WTC11 (cell line): ENCODE measurements at regions not wholly inside any gene's neighbourhood (a gene's known extent, or its start where the extent isn't known, plus 50 kb on each side); places are given as distances from the start of the nearest gene placed in this dataset.
"Not testable (repeated sequence)": the region's sequence is repeated elsewhere in the genome, so short reads cannot be mapped to it uniquely, and the experiment has no call there.

Experiments
- ATAC-seq: fragments of 200-7000 bp; cut with Tn5 transposase; 2 replicates; pipeline ENCODE4 v1.10.0; 2021; ENCODE audit warnings: mild to moderate bottlenecking, moderate library complexity
- CTCF ChIA-PET: fragments of 300-600 bp; sonication (Branson Sonifier 250); formaldehyde crosslinking; loops from one replicate; lab custom pipeline; 2021; ENCODE audit warnings: antibody characterized with exemption; lab: Charles Lee
- POLR2A ChIA-PET: fragments of 350-600 bp; sonication (Branson Sonifier 250); formaldehyde crosslinking; loops from one replicate; lab custom pipeline; 2021; ENCODE audit warnings: antibody characterized with exemption; lab: Charles Lee
- DNase-seq: peaks from one replicate; pipeline ENCODE4 v3.0.0; 2021; ENCODE audit warnings: low spot score
- H3K27ac Mint-ChIP-seq: 2 replicates; pipeline ENCODE4 v1.8.0; 2021; ENCODE audit warnings: mixed read lengths
- H3K27me3 Mint-ChIP-seq: 2 replicates; pipeline ENCODE4 v1.8.0; 2021; ENCODE audit warnings: low read depth, mild to moderate bottlenecking, moderate library complexity, mixed read lengths
- H3K36me3 Mint-ChIP-seq: 2 replicates; pipeline ENCODE4 v1.8.0; 2021; ENCODE audit warnings: mixed read lengths
- H3K4me1 Mint-ChIP-seq: 2 replicates; pipeline ENCODE4 v1.8.0; 2022; ENCODE audit warnings: mixed read lengths
- H3K4me3 Mint-ChIP-seq: 2 replicates; pipeline ENCODE4 v1.8.0; 2021; ENCODE audit warnings: mild to moderate bottlenecking, moderate library complexity, mixed read lengths
- H3K9me3 Mint-ChIP-seq: 2 replicates; pipeline ENCODE4 v1.8.0; 2021; ENCODE audit warnings: mixed read lengths
- CBFB ChIP-seq: sonication (generic); formaldehyde crosslinking; IDR thresholded peaks from 2 replicates; pipeline ENCODE4 v1.8.1; 2022; ENCODE audit warnings: mild to moderate bottlenecking, low read depth, missing genetic modification reagents
- CREM ChIP-seq: sonication (generic); formaldehyde crosslinking; IDR thresholded peaks from 2 replicates; pipeline ENCODE4 v1.8.1; 2022; ENCODE audit warnings: mild to moderate bottlenecking, missing genetic modification reagents, moderate library complexity
- ELF4 ChIP-seq: sonication (generic); formaldehyde crosslinking; IDR thresholded peaks from 2 replicates; pipeline ENCODE4 v1.8.1; 2022; ENCODE audit warnings: low read depth, mild to moderate bottlenecking, moderate library complexity, missing genetic modification reagents
- EMX1 ChIP-seq: fragments of 250-450 bp; sonication (Bioruptor Pico); IDR thresholded peaks from 2 replicates; pipeline ENCODE4 v1.8.0; 2021; ENCODE audit warnings: mild to moderate bottlenecking
- GTF2I ChIP-seq: fragments of 250-450 bp; sonication (Bioruptor Pico); conservative IDR thresholded peaks from 2 replicates; pipeline ENCODE4 v1.4.0; 2021; ENCODE audit warnings: mild to moderate bottlenecking
- JUN ChIP-seq: sonication (generic); formaldehyde crosslinking; IDR thresholded peaks from 2 replicates; pipeline ENCODE4 v1.8.0; 2023; ENCODE audit warnings: mild to moderate bottlenecking, missing genetic modification reagents
- NFYB ChIP-seq: sonication (generic); formaldehyde crosslinking; conservative IDR thresholded peaks from 2 replicates; pipeline ENCODE4 v1.8.0; 2022; ENCODE audit warnings: low read depth, missing genetic modification reagents
- NR3C1 ChIP-seq: sonication (generic); formaldehyde crosslinking; conservative IDR thresholded peaks from 2 replicates; pipeline ENCODE4 v1.8.1; 2023; ENCODE audit warnings: low read depth, mild to moderate bottlenecking, missing genetic modification reagents
- ZNF121 ChIP-seq: sonication (generic); formaldehyde crosslinking; IDR thresholded peaks from 2 replicates; pipeline ENCODE4 v1.8.0; 2023; ENCODE audit warnings: missing genetic modification reagents
- TF ChIP-seq, protein P1 (sequence below): sonication (generic); formaldehyde crosslinking; IDR thresholded peaks from 2 replicates; pipeline ENCODE4 v1.8.1; 2022; ENCODE audit warnings: mild to moderate bottlenecking, moderate library complexity, missing genetic modification reagents
- TF ChIP-seq, protein P2 (sequence below): sonication (generic); formaldehyde crosslinking; conservative IDR thresholded peaks from 2 replicates; pipeline ENCODE4 v1.8.1; 2022; ENCODE audit warnings: mild to moderate bottlenecking, missing genetic modification reagents
- TF ChIP-seq, protein P3 (sequence below): fragments of 200-600 bp; IDR thresholded peaks from 2 replicates; pipeline ENCODE4 v1.8.0; 2022; ENCODE audit warnings: antibody characterized with exemption
- TF ChIP-seq, protein P4 (sequence below): sonication (generic); formaldehyde crosslinking; IDR thresholded peaks from 2 replicates; pipeline ENCODE4 v1.8.1; 2022; ENCODE audit warnings: low read depth, mild to moderate bottlenecking, moderate library complexity, missing genetic modification reagents, borderline replicate concordance
- TF ChIP-seq, protein P5 (sequence below): sonication (generic); formaldehyde crosslinking; IDR thresholded peaks from 2 replicates; pipeline ENCODE4 v1.8.0; 2023; ENCODE audit warnings: missing genetic modification reagents, mild to moderate bottlenecking, borderline replicate concordance
- TF ChIP-seq, protein P6 (sequence below): fragments of 250-450 bp; sonication (Bioruptor Pico); IDR thresholded peaks from 2 replicates; pipeline ENCODE4 v1.9.0; 2021; ENCODE audit warnings: mild to moderate bottlenecking
- TF ChIP-seq, protein P7 (sequence below): fragments of 250-450 bp; sonication (Bioruptor Pico); IDR thresholded peaks from 2 replicates; pipeline ENCODE4 v1.9.0; 2021; ENCODE audit warnings: mild to moderate bottlenecking
- TF ChIP-seq, protein P8 (sequence below): sonication (generic); formaldehyde crosslinking; IDR thresholded peaks from 2 replicates; pipeline ENCODE4 v1.8.1; 2022; ENCODE audit warnings: low read depth, missing genetic modification reagents, borderline replicate concordance

DNA sequence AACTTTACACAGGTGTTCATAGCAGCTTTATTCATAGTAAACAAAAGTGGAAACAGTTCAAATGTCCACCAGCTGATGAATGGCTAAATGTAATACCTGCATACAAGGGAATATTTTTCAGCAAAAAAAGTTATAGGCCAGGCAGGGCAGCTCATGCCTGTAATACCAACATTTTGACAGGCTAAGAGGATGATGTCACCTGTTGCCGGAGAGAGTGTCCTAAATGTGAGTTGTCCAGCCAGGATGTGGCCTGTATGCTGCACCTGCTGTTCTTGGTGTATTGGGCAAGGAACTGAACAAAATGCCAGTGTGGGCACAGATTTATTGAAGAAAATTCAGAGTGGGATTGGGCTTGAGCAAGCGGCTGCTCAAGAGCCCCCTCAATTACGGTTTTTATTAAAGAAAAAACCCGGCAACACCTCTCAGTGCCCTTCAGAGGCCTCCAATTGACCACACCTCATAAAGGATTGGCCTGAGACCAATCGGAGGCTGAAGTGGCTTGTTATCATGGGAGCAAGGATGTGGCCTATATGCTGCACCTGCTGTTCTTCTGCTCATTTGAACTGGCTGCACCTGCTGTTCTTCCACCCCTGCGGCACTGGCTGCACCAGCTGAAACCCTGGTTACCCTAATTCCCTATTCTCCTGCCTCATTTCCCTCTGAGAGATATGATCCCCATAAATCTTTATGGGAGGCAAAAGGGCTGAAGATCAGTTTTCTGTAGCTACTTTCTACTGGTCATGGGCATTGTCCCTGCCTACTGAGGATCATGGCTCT lies 129.8 kb downstream of the GPCPD1 start (continued):
- TF ChIP-seq, protein P1, sequence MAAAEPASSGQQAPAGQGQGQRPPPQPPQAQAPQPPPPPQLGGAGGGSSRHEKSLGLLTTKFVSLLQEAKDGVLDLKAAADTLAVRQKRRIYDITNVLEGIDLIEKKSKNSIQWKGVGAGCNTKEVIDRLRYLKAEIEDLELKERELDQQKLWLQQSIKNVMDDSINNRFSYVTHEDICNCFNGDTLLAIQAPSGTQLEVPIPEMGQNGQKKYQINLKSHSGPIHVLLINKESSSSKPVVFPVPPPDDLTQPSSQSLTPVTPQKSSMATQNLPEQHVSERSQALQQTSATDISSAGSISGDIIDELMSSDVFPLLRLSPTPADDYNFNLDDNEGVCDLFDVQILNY (CRISPR knock-in tag), result no peak
- TF ChIP-seq ZNF121 (CRISPR knock-in tag), result no peak
- TF ChIP-seq, protein P2, sequence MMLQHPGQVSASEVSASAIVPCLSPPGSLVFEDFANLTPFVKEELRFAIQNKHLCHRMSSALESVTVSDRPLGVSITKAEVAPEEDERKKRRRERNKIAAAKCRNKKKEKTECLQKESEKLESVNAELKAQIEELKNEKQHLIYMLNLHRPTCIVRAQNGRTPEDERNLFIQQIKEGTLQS (CRISPR knock-in tag), result no peak
- no peak for TF ChIP-seq CBFB
- TF ChIP-seq, protein P3, sequence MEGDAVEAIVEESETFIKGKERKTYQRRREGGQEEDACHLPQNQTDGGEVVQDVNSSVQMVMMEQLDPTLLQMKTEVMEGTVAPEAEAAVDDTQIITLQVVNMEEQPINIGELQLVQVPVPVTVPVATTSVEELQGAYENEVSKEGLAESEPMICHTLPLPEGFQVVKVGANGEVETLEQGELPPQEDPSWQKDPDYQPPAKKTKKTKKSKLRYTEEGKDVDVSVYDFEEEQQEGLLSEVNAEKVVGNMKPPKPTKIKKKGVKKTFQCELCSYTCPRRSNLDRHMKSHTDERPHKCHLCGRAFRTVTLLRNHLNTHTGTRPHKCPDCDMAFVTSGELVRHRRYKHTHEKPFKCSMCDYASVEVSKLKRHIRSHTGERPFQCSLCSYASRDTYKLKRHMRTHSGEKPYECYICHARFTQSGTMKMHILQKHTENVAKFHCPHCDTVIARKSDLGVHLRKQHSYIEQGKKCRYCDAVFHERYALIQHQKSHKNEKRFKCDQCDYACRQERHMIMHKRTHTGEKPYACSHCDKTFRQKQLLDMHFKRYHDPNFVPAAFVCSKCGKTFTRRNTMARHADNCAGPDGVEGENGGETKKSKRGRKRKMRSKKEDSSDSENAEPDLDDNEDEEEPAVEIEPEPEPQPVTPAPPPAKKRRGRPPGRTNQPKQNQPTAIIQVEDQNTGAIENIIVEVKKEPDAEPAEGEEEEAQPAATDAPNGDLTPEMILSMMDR, result no peak
- TF ChIP-seq GTF2I (CRISPR knock-in tag), result no peak
- TF ChIP-seq JUN (CRISPR knock-in tag), result no peak

DNA sequence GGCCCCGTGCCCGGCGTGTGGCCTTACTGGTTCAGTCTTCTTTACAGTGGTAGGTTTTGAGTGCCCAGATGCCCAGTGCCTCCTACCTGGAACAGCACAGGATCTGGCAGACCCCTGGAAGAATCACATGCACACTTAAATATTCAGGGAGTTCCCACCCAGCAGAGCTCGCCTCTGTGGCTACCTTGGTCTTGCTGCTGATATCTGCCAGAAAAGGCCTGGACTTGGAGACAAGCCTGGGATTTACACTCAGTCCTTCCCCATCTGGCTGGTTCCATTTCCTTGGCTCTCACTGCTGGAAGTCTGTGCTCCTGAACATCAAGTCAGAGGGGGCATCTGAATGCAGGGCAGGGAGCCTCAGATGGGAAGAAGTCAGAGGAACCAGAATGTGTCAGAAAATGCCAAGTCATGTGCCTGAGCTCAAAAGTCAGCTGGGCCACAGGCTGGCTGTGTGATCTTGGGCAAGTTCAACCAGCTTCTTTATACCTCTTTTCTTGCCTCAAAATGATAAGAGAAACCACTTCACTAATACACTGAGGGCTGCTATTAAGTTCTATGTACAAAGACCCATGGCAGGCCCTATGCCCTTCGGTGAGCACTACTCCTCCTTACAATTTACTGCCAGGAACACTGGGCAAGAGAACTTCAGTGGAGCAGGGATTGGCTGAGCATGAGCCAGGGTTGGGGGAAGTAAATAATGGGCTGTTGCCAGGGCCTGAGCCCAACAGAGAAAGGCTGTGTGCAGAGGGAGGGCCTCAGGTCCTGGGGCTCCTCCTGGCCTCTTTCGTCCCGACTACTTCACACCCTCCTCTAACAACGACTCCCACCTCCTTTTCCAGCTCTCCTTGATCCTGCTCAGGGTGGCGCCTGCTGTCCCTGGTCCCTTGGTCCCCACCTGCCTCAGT lies 135.9 kb downstream of the GPCPD1 start:
- Mint-ChIP-seq H3K36me3 (no peaks in the 10 kb centered on the region), H3K4me1 (peaks cover 10% of the 10 kb centered on the region), H3K9me3 (no peaks in the 10 kb centered on the region), H3K4me3 (no peak overlapping the region), H3K27me3 (no peaks in the 10 kb centered on the region), H3K27ac (no peak overlapping the region)
- POLR2A ChIA-PET, result no interaction called here
- DNase-seq, result no peak
- CTCF ChIA-PET, result no interaction called here
- ATAC-seq, result no peak
- TF ChIP-seq, protein P4, sequence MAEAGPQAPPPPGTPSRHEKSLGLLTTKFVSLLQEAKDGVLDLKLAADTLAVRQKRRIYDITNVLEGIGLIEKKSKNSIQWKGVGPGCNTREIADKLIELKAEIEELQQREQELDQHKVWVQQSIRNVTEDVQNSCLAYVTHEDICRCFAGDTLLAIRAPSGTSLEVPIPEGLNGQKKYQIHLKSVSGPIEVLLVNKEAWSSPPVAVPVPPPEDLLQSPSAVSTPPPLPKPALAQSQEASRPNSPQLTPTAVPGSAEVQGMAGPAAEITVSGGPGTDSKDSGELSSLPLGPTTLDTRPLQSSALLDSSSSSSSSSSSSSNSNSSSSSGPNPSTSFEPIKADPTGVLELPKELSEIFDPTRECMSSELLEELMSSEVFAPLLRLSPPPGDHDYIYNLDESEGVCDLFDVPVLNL (CRISPR knock-in tag), result no peak
- TF ChIP-seq, protein P5, sequence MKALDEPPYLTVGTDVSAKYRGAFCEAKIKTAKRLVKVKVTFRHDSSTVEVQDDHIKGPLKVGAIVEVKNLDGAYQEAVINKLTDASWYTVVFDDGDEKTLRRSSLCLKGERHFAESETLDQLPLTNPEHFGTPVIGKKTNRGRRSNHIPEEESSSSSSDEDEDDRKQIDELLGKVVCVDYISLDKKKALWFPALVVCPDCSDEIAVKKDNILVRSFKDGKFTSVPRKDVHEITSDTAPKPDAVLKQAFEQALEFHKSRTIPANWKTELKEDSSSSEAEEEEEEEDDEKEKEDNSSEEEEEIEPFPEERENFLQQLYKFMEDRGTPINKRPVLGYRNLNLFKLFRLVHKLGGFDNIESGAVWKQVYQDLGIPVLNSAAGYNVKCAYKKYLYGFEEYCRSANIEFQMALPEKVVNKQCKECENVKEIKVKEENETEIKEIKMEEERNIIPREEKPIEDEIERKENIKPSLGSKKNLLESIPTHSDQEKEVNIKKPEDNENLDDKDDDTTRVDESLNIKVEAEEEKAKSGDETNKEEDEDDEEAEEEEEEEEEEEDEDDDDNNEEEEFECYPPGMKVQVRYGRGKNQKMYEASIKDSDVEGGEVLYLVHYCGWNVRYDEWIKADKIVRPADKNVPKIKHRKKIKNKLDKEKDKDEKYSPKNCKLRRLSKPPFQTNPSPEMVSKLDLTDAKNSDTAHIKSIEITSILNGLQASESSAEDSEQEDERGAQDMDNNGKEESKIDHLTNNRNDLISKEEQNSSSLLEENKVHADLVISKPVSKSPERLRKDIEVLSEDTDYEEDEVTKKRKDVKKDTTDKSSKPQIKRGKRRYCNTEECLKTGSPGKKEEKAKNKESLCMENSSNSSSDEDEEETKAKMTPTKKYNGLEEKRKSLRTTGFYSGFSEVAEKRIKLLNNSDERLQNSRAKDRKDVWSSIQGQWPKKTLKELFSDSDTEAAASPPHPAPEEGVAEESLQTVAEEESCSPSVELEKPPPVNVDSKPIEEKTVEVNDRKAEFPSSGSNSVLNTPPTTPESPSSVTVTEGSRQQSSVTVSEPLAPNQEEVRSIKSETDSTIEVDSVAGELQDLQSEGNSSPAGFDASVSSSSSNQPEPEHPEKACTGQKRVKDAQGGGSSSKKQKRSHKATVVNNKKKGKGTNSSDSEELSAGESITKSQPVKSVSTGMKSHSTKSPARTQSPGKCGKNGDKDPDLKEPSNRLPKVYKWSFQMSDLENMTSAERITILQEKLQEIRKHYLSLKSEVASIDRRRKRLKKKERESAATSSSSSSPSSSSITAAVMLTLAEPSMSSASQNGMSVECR (CRISPR knock-in tag), result no peak
- TF ChIP-seq ELF4 (no peak), NR3C1 (CRISPR knock-in tag) (no peak), NFYB (CRISPR knock-in tag) (no peak), EMX1 (CRISPR knock-in tag) (no peak), CREM (CRISPR knock-in tag) (no peak)
- TF ChIP-seq, protein P6, sequence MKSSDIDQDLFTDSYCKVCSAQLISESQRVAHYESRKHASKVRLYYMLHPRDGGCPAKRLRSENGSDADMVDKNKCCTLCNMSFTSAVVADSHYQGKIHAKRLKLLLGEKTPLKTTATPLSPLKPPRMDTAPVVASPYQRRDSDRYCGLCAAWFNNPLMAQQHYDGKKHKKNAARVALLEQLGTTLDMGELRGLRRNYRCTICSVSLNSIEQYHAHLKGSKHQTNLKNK (CRISPR knock-in tag), result no peak
- TF ChIP-seq, protein P7, sequence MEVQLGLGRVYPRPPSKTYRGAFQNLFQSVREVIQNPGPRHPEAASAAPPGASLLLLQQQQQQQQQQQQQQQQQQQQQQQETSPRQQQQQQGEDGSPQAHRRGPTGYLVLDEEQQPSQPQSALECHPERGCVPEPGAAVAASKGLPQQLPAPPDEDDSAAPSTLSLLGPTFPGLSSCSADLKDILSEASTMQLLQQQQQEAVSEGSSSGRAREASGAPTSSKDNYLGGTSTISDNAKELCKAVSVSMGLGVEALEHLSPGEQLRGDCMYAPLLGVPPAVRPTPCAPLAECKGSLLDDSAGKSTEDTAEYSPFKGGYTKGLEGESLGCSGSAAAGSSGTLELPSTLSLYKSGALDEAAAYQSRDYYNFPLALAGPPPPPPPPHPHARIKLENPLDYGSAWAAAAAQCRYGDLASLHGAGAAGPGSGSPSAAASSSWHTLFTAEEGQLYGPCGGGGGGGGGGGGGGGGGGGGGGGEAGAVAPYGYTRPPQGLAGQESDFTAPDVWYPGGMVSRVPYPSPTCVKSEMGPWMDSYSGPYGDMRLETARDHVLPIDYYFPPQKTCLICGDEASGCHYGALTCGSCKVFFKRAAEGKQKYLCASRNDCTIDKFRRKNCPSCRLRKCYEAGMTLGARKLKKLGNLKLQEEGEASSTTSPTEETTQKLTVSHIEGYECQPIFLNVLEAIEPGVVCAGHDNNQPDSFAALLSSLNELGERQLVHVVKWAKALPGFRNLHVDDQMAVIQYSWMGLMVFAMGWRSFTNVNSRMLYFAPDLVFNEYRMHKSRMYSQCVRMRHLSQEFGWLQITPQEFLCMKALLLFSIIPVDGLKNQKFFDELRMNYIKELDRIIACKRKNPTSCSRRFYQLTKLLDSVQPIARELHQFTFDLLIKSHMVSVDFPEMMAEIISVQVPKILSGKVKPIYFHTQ, result no peak
- TF ChIP-seq, protein P8, sequence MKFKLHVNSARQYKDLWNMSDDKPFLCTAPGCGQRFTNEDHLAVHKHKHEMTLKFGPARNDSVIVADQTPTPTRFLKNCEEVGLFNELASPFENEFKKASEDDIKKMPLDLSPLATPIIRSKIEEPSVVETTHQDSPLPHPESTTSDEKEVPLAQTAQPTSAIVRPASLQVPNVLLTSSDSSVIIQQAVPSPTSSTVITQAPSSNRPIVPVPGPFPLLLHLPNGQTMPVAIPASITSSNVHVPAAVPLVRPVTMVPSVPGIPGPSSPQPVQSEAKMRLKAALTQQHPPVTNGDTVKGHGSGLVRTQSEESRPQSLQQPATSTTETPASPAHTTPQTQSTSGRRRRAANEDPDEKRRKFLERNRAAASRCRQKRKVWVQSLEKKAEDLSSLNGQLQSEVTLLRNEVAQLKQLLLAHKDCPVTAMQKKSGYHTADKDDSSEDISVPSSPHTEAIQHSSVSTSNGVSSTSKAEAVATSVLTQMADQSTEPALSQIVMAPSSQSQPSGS (CRISPR knock-in tag), result no peak
- TF ChIP-seq, all 79 proteins: peak for 0

DNA sequence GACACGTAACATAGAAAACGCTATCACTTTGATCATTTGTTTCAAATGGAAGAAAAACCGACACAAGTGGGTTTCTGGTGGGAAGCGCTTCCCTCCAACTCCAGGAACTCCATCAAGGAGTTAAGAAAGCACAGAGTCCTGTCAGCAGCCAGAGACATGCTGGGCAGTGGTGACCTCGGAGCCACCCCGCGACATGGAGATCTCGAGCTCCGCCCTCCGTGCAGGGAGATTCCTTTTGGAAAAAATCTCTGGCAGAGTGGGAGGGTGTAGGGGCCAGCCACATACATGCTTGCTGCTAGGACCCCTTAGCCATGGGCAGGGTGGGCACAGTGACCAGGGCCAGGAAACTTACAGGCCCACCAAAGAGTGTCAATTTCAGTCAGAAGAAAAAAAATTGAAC lies 138.9 kb downstream of the GPCPD1 start:
- ATAC-seq, H3K4me1 Mint-ChIP-seq, H3K4me3 Mint-ChIP-seq, H3K27me3 Mint-ChIP-seq, H3K36me3 Mint-ChIP-seq, H3K9me3 Mint-ChIP-seq, DNase-seq, H3K27ac Mint-ChIP-seq, POLR2A ChIA-PET: not testable (repeated sequence)
- CTCF ChIA-PET, result interaction anchor here (0.7 to 1.8 kb wide), 2 partner anchors 55 to 58 kb away, joined by 3 to 4 read pairs; no protein-coding TSS in a partner anchor
